ENCODE measurements at regions not wholly inside any gene's neighbourhood (a gene's known extent, or its start where the extent isn't known, plus 50 kb on each side); places are given as distances from the start of the nearest gene placed in this dataset.

- POLR2A ChIA-PET = interaction anchor here (0.6 kb wide), 1 partner anchor 614 kb away, joined by 3 read pairs; no protein-coding TSS in a partner anchor
- H3K4me1 ChIP-seq (ENCODE audit: control insufficient read depth in 1 of 2, insufficient read depth in 2 of 2, low read depth in 1 of 2, low read length in 1 of 2) = peaks cover 0 to 7% of the 10 kb centered on the region in 2 experiments; a peak in 1 of 4 replicates
- WGBS (ENCODE audit: low lambda C conversion rate) = 12% methylated on average over 20 of the region's 59 CpGs
- H3K9ac ChIP-seq = no peak overlapping the region
- H2AFZ ChIP-seq (ENCODE audit: low read depth) = peak overlapping the region; percentile 68; the same call in 1 of the 2 replicates
- peak overlapping the region; percentile 51 for H3K4me3 ChIP-seq (ENCODE audit: low read depth in 2 of 2, low read length in 1 of 2)
- no peaks in the 10 kb centered on the region for H3F3A ChIP-seq (replicated peaks; ENCODE audit: insufficient read depth)
- no peaks in the 10 kb centered on the region for H3K79me2 ChIP-seq (ENCODE audit: insufficient read depth)
- DNase-seq = peak; percentile 85
- no peak for TF ChIP-seq TCF12 (IDR thresholded peaks at IDR 0.05)
- TF ChIP-seq FOSL2 (IDR thresholded peaks at IDR 0.05; ENCODE audit: borderline replicate concordance, low read depth) = no peak
- no peak for TF ChIP-seq SMC3 (IDR thresholded peaks at IDR 0.05; ENCODE audit: low read depth, low read length)
- no peak for TF ChIP-seq YY1 (IDR thresholded peaks at IDR 0.05; ENCODE audit: low read depth)
- TF ChIP-seq PBX3 (IDR thresholded peaks at IDR 0.05) = no peak
- H3K9me2 ChIP-seq = no peaks in the 10 kb centered on the region
- H4K20me1 ChIP-seq (ENCODE audit: insufficient read depth) = no peaks in the 10 kb centered on the region
- CTCF ChIA-PET = interaction anchor here (0.7 to 1.3 kb wide), 3 partner anchors 42 to 518 kb away, joined by 3 read pairs; no protein-coding TSS in a partner anchor
- peak overlapping the region in 1 of 2 experiments; percentile 22; a peak in 1 of 4 replicates for H3K27ac ChIP-seq (ENCODE audit: low read depth in 2 of 2, low read length in 1 of 2)
- no peaks in the 10 kb centered on the region for H3K9me3 ChIP-seq
- H3K36me3 ChIP-seq (replicated peaks in 1 of 2; ENCODE audit: control insufficient read depth in 1 of 2, insufficient read depth in 2 of 2, low read length in 1 of 2) = no peaks in the 10 kb centered on the region
- peaks cover 14% of the 10 kb centered on the region for H3K27me3 ChIP-seq (ENCODE audit: insufficient read depth)
- peak overlapping the region; percentile 76 for H3K4me2 ChIP-seq
These were observed 69.1 kb downstream of the ASCL4 start for GRCh38 chr12:107843351-107844311.

- peaks cover 0 to 7% of the 10 kb centered on the region in 2 experiments; a peak in 1 of 4 replicates for H3K4me1 ChIP-seq (ENCODE audit: control insufficient read depth in 1 of 2, insufficient read depth in 2 of 2, low read depth in 1 of 2, low read length in 1 of 2)
- no peak overlapping the region for H3K27ac ChIP-seq (ENCODE audit: low read depth in 2 of 2, low read length in 1 of 2)
- H2AFZ ChIP-seq (ENCODE audit: low read depth) = 0 out of 2 replicates have a peak overlapping the region, but pooled peaks have one; percentile 68
- H3K27me3 ChIP-seq (ENCODE audit: insufficient read depth) = peaks cover 14% of the 10 kb centered on the region
- H4K20me1 ChIP-seq (ENCODE audit: insufficient read depth) = no peaks in the 10 kb centered on the region
- ChIA-PET POLR2A (no interaction called here), CTCF (interaction anchor here (0.7 to 1.3 kb wide), 2 partner anchors 41 to 518 kb away, joined by 3 read pairs; no protein-coding TSS in a partner anchor)
- peak overlapping the region; percentile 76 for H3K4me2 ChIP-seq
- peak overlapping the region; percentile 51 for H3K4me3 ChIP-seq (ENCODE audit: low read depth in 2 of 2, low read length in 1 of 2)
- H3K9ac ChIP-seq = no peak overlapping the region
- TF ChIP-seq RFX5 (IDR thresholded peaks at IDR 0.05; ENCODE audit: low read length) (no peak), REST (IDR thresholded peaks at IDR 0.05; ENCODE audit: low read depth, low read length) (no peak), GABPA (IDR thresholded peaks at IDR 0.05; ENCODE audit: low read depth) (no peak), TEAD4 (IDR thresholded peaks at IDR 0.05; ENCODE audit: borderline replicate concordance, insufficient read depth) (no peak), NRF1 (IDR thresholded peaks at IDR 0.05; ENCODE audit: low read depth, low read length) (no peak), USF1 (IDR thresholded peaks at IDR 0.05; ENCODE audit: borderline replicate concordance, low read depth) (no peak), POLR2AphosphoS5 (IDR thresholded peaks at IDR 0.05; ENCODE audit: low read depth, low read length) (no peak), CTCF (IDR thresholded peaks at IDR 0.05) (no peak), TAF1 (IDR thresholded peaks at IDR 0.05; ENCODE audit: borderline replicate concordance, low read depth, low read length) (no peak), ELF1 (IDR thresholded peaks at IDR 0.05) (no peak)
- DNase-seq = peak; percentile 85
- H3K79me2 ChIP-seq (ENCODE audit: insufficient read depth) = no peaks in the 10 kb centered on the region
- no peaks in the 10 kb centered on the region for H3K36me3 ChIP-seq (replicated peaks in 1 of 2; ENCODE audit: control insufficient read depth in 1 of 2, insufficient read depth in 2 of 2, low read length in 1 of 2)
- WGBS (ENCODE audit: low lambda C conversion rate) = 10% methylated on average over 17 of the region's 54 CpGs
- H3K9me2 ChIP-seq = no peaks in the 10 kb centered on the region
- H3F3A ChIP-seq (replicated peaks; ENCODE audit: insufficient read depth) = no peaks in the 10 kb centered on the region
- no peaks in the 10 kb centered on the region for H3K9me3 ChIP-seq
These were observed 69.9 kb downstream of the ASCL4 start for GRCh38 chr12:107844312-107844921.

All from SK-N-SH (cell line).